H9 (cell line): ENCODE measurements at regions not wholly inside any gene's neighbourhood (a gene's known extent, or its start where the extent isn't known, plus 50 kb on each side); places are given as distances from the start of the nearest gene placed in this dataset.

Experiments used
- DNase-seq: peaks from one replicate; pipeline ENCODE4 v3.0.0-alpha.2; 2017
- H2AFZ ChIP-seq: one replicate; pipeline ENCODE4 v1.6.1; 2013; ENCODE audit warnings: mild to moderate bottlenecking, low read length, control low read depth, moderate library complexity
- H2AK5ac ChIP-seq: 2 replicates; pipeline ENCODE4 v1.6.1; 2013; ENCODE audit warnings: low read length, control low read depth, mixed read lengths; ENCODE audit not compliant: insufficient read length
- H2BK120ac ChIP-seq: one replicate; pipeline ENCODE4 v1.6.1; 2013; ENCODE audit warnings: low read depth, mild to moderate bottlenecking, low read length, control low read depth, inconsistent platforms; ENCODE audit not compliant: poor library complexity, severe bottlenecking
- H2BK12ac ChIP-seq: 2 replicates; pipeline ENCODE4 v1.6.1; 2013; ENCODE audit warnings: low read length, control low read depth, mixed read lengths, low read depth; ENCODE audit not compliant: insufficient read length
- H2BK15ac ChIP-seq: 2 replicates; pipeline ENCODE4 v1.6.1; 2013; ENCODE audit warnings: low read depth, low read length, control low read depth
- H2BK20ac ChIP-seq: one replicate; pipeline ENCODE4 v1.6.1; 2013; ENCODE audit warnings: low read depth, mild to moderate bottlenecking, low read length, control low read depth, inconsistent platforms; ENCODE audit not compliant: poor library complexity, severe bottlenecking
- H2BK5ac ChIP-seq: 2 replicates; pipeline ENCODE4 v1.6.1; 2013; ENCODE audit warnings: low read length, control low read depth, mixed read lengths; ENCODE audit not compliant: insufficient read length
- H3K14ac ChIP-seq: 2 replicates; pipeline ENCODE4 v1.6.1; 2013; ENCODE audit warnings: low read length, control low read depth; ENCODE audit not compliant: insufficient read depth
- H3K18ac ChIP-seq: 2 replicates; pipeline ENCODE4 v1.6.1; 2013; ENCODE audit warnings: low read depth, mild to moderate bottlenecking, mixed read lengths, low read length, control low read depth; ENCODE audit not compliant: insufficient read length
- H3K23ac ChIP-seq: 2 replicates; pipeline ENCODE4 v1.6.1; 2013; ENCODE audit warnings: low read length, control low read depth, mixed read lengths, low read depth; ENCODE audit not compliant: insufficient read length
- H3K23me2 ChIP-seq: 2 replicates; pipeline ENCODE4 v1.6.1; 2013; ENCODE audit warnings: low read depth, mild to moderate bottlenecking, mixed read lengths, low read length, control low read depth; ENCODE audit not compliant: insufficient read length, poor library complexity, severe bottlenecking
- H3K27ac ChIP-seq: 2 replicates; pipeline ENCODE4 v1.5.1; 2013; ENCODE audit warnings: low read length, control low read depth, mixed read lengths, low read depth; ENCODE audit not compliant: insufficient read length
- H3K27me3 ChIP-seq: 2 replicates; pipeline ENCODE4 v1.6.1; 2013; ENCODE audit warnings: low read length, control low read depth, inconsistent platforms; ENCODE audit not compliant: insufficient read depth
- H3K4ac ChIP-seq: 2 replicates; pipeline ENCODE4 v1.6.1; 2013; ENCODE audit warnings: low read depth, mild to moderate bottlenecking, control low read depth, inconsistent platforms, low read length, moderate library complexity
- H3K4me1 ChIP-seq: 2 replicates; pipeline ENCODE4 v1.6.1; 2013; ENCODE audit warnings: low read length, control low read depth, inconsistent platforms; ENCODE audit not compliant: insufficient read depth
- H3K4me2 ChIP-seq: 2 replicates; pipeline ENCODE4 v1.6.1; 2013; ENCODE audit warnings: low read length, control low read depth, mixed read lengths; ENCODE audit not compliant: insufficient read length, insufficient read depth
- H3K56ac ChIP-seq: 2 replicates; pipeline ENCODE4 v1.6.1; 2013; ENCODE audit warnings: low read depth, mild to moderate bottlenecking, mixed read lengths, low read length, control low read depth; ENCODE audit not compliant: insufficient read length
- H3K79me1 ChIP-seq: 2 replicates; pipeline ENCODE4 v1.6.1; 2013; ENCODE audit warnings: low read depth, mild to moderate bottlenecking, moderate library complexity, low read length, control low read depth, inconsistent platforms; ENCODE audit not compliant: insufficient read depth, poor library complexity, severe bottlenecking
- H3K79me2 ChIP-seq: 2 replicates; pipeline ENCODE4 v1.6.1; 2013; ENCODE audit warnings: low read length, control low read depth, inconsistent platforms; ENCODE audit not compliant: insufficient read depth
- H3K9ac ChIP-seq: 2 replicates; pipeline ENCODE4 v1.6.1; 2013; ENCODE audit warnings: low read length, control low read depth, mixed read lengths; ENCODE audit not compliant: insufficient read length; ENCODE audit errors: extremely low read depth
- H3K9me3 ChIP-seq: one replicate; pipeline ENCODE4 v1.6.1; 2013; ENCODE audit warnings: low read depth, low read length, inconsistent platforms; ENCODE audit not compliant: control insufficient read depth
- H3T11ph ChIP-seq: one replicate; pipeline ENCODE4 v1.6.1; 2013; ENCODE audit warnings: mild to moderate bottlenecking, low read length, control low read depth, inconsistent platforms
- H4K20me1 ChIP-seq: one replicate; pipeline ENCODE4 v1.6.1; 2013; ENCODE audit not compliant: control insufficient read depth, insufficient read length, insufficient read depth
- H4K5ac ChIP-seq: 2 replicates; pipeline ENCODE4 v1.6.1; 2013; ENCODE audit warnings: low read depth, mild to moderate bottlenecking, mixed read lengths, low read length, control low read depth; ENCODE audit not compliant: insufficient read length
- H4K8ac ChIP-seq: replicated peaks from 2 replicates; pipeline ENCODE4 v1.6.1; 2013; ENCODE audit warnings: low read length, control low read depth, mixed read lengths, low read depth; ENCODE audit not compliant: insufficient read length
- H4K91ac ChIP-seq: 2 replicates; pipeline ENCODE4 v1.6.1; 2013; ENCODE audit warnings: low read depth, mild to moderate bottlenecking, moderate library complexity, mixed read lengths, low read length, control low read depth; ENCODE audit not compliant: insufficient read length
- H3K27ac Mint-ChIP-seq, 3 experiments: 2 replicates in 2 of 3; 3 replicates in 1 of 3; pipeline ENCODE4 v1.8.0; 2020 to 2021; ENCODE audit warnings: mixed read lengths in 3 of 3, mild to moderate bottlenecking in 1 of 3, moderate library complexity in 1 of 3
- H3K27me3 Mint-ChIP-seq: 2 replicates; pipeline ENCODE4 v1.8.0; 2021; ENCODE audit warnings: low read depth, mild to moderate bottlenecking, moderate library complexity, mixed read lengths
- H3K36me3 Mint-ChIP-seq, 3 experiments: 2 replicates in 2 of 3; 3 replicates in 1 of 3; pipeline ENCODE4 v1.8.0; 2020 to 2021; ENCODE audit warnings: low read depth in 3 of 3, mixed read lengths in 3 of 3; ENCODE audit not compliant: insufficient read depth in 1 of 3
- H3K4me1 Mint-ChIP-seq, 2 experiments: 2 replicates each; pipeline ENCODE4 v1.8.0; 2020; ENCODE audit warnings: mixed read lengths in 2 of 2
- H3K4me3 Mint-ChIP-seq, 2 experiments: 2 replicates in 1 of 2; 3 replicates in 1 of 2; pipeline ENCODE4 v1.8.0; 2020 to 2021; ENCODE audit warnings: mild to moderate bottlenecking in 2 of 2, mixed read lengths in 2 of 2, moderate library complexity in 1 of 2
- H3K9me3 Mint-ChIP-seq, 2 experiments: 2 replicates in 1 of 2; 3 replicates in 1 of 2; pipeline ENCODE4 v1.8.0; 2020; ENCODE audit warnings: mild to moderate bottlenecking in 2 of 2, mixed read lengths in 2 of 2, moderate library complexity in 1 of 2
- WGBS: extraction: QIAGEN DNeasy Blood & Tissue Kit; methylation state at CpG from one replicate; pipeline ENCODE4 v1.1.7; 2013; ENCODE audit warnings: missing lambda C conversion rate, low lambda C conversion rate, mixed read lengths; ENCODE audit not compliant: insufficient read length; ENCODE audit errors: extremely low coverage; 5-methylcytosine and 5-hydroxymethylcytosine counted together
- TF ChIP-seq, protein P1 (sequence below): fragments of 200-600 bp; sonication (generic); conservative IDR thresholded peaks from 3 replicates; pipeline ENCODE4 v1.8.0; 2021; ENCODE audit warnings: antibody characterized with exemption, mild to moderate bottlenecking

DNA sequence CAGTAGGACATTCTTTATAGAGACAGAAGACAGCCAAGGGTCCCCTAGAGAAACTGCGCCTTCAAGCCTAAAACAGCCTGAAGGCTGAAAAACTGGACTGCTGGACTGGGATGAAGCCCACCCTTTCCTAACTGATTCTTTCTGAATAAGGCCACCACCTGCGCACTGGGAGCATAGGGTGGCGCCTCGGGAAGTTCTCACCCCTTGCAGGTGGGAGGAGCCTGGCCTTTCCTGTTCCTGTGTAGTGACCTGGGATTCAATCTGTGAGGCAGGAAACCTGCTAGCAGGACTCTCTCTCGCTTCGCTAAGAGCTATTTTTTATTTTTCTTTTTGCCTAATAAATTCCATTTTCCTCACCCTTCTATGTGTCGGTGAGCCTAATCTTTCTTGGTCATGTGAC is 61.8 kb upstream of the KLHL13 start:
- H3K23me2 ChIP-seq: no peaks in the 10 kb centered on the region
- H4K8ac ChIP-seq: no peak overlapping the region
- H3K4me1 ChIP-seq: no peaks in the 10 kb centered on the region
- Mint-ChIP-seq H3K27ac (peak overlapping the region in 1 of 3 experiments; percentile 72; a peak in 3 of 7 replicates), H3K27me3 (no peaks in the 10 kb centered on the region; the same call in none of the 2 replicates), H3K9me3 (peaks cover 2 to 50% of the 10 kb centered on the region in 2 experiments; a peak in 2 of 5 replicates), H3K4me3 (no peak overlapping the region), H3K4me1 (peaks cover 18 to 19% of the 10 kb centered on the region in 2 experiments), H3K36me3 (no peaks in the 10 kb centered on the region)
- no peak overlapping the region for H3K9ac ChIP-seq
- no peak overlapping the region for H2BK20ac ChIP-seq
- H2BK15ac ChIP-seq: no peak overlapping the region
- no peak overlapping the region for H2BK120ac ChIP-seq
- H2AK5ac ChIP-seq: no peak overlapping the region
- no peaks in the 10 kb centered on the region for H4K20me1 ChIP-seq
- H3K23ac ChIP-seq: no peak overlapping the region
- TF ChIP-seq, protein P1, sequence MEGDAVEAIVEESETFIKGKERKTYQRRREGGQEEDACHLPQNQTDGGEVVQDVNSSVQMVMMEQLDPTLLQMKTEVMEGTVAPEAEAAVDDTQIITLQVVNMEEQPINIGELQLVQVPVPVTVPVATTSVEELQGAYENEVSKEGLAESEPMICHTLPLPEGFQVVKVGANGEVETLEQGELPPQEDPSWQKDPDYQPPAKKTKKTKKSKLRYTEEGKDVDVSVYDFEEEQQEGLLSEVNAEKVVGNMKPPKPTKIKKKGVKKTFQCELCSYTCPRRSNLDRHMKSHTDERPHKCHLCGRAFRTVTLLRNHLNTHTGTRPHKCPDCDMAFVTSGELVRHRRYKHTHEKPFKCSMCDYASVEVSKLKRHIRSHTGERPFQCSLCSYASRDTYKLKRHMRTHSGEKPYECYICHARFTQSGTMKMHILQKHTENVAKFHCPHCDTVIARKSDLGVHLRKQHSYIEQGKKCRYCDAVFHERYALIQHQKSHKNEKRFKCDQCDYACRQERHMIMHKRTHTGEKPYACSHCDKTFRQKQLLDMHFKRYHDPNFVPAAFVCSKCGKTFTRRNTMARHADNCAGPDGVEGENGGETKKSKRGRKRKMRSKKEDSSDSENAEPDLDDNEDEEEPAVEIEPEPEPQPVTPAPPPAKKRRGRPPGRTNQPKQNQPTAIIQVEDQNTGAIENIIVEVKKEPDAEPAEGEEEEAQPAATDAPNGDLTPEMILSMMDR: no peak
- DNase-seq: peak; percentile 36
- no peaks in the 10 kb centered on the region for H3K79me1 ChIP-seq
- no CpG with 5 or more reads among the region's 7 CpGs for whole genome bisulfite sequencing
- no peak overlapping the region for H3T11ph ChIP-seq
- no peak overlapping the region for H2AFZ ChIP-seq
- no peak overlapping the region for H3K18ac ChIP-seq
- H3K14ac ChIP-seq: no peak overlapping the region
- no peak overlapping the region for H3K4me2 ChIP-seq
- H4K91ac ChIP-seq: no peak overlapping the region
- H2BK5ac ChIP-seq: no peak overlapping the region
- H3K9me3 ChIP-seq: peaks cover 28% of the 10 kb centered on the region
- H4K5ac ChIP-seq: no peak overlapping the region
- no peak overlapping the region for H3K56ac ChIP-seq
- H3K79me2 ChIP-seq: no peaks in the 10 kb centered on the region
- H3K27me3 ChIP-seq: no peaks in the 10 kb centered on the region
- no peak overlapping the region for H2BK12ac ChIP-seq
- H3K27ac ChIP-seq: no peak overlapping the region
- no peak overlapping the region for H3K4ac ChIP-seq
